Endothelial cell of umbilical vein (primary cell): ENCODE measurements at regions not wholly inside any gene's neighbourhood (a gene's known extent, or its start where the extent isn't known, plus 50 kb on each side); places are given as distances from the start of the nearest gene placed in this dataset.

ENCODE experiments used
- CTCF ChIP-seq, 2 donors: IDR thresholded peaks; 1 replicate in 1 of 2; 2 replicates in 1 of 2; pipeline ENCODE4 v1.5.1; 2011; ENCODE audit warnings: low read length in 2 of 2, mild to moderate bottlenecking in 2 of 2, moderate library complexity in 2 of 2, control low read depth in 1 of 2, inconsistent platforms in 1 of 2, low read depth in 1 of 2; ENCODE audit not compliant: insufficient read depth in 1 of 2; ENCODE audit errors: extremely low read depth in 1 of 2
- EZH2 ChIP-seq: IDR thresholded peaks from 2 replicates; pipeline ENCODE4 v1.6.1; 2012; ENCODE audit warnings: borderline replicate concordance, low read depth, mild to moderate bottlenecking, moderate library complexity, low read length, inconsistent platforms; ENCODE audit not compliant: severe bottlenecking
- FOS ChIP-seq: IDR thresholded peaks from 2 replicates; pipeline ENCODE4 v1.6.1; 2011; ENCODE audit warnings: mild to moderate bottlenecking, low read length, moderate library complexity, borderline replicate concordance; ENCODE audit not compliant: insufficient read depth
- POLR2A ChIP-seq: IDR thresholded peaks from 2 replicates; pipeline ENCODE4 v1.6.1; 2012; ENCODE audit warnings: low read depth, mild to moderate bottlenecking, control low read depth, low read length
- POLR2AphosphoS5 ChIP-seq: IDR thresholded peaks from 2 replicates; pipeline ENCODE4 v1.6.1; 2012; ENCODE audit warnings: low read depth, mild to moderate bottlenecking, control low read depth, low read length, moderate library complexity; ENCODE audit not compliant: insufficient read depth
- TF ChIP-seq, protein P1 (sequence below): IDR thresholded peaks from 2 replicates; pipeline ENCODE4 v1.6.1; 2011; ENCODE audit not compliant: insufficient read depth, insufficient read length

GRCh38 chr7:8975681-8976080 is 542.3 kb downstream of the NXPH1 start:
- no peak for TF ChIP-seq EZH2
- TF ChIP-seq POLR2AphosphoS5, result no peak
- TF ChIP-seq CTCF (IDR thresholded peaks at IDR 0.05; ENCODE audit: extremely low read depth in 1 of 2, insufficient read depth in 1 of 2, low read depth in 1 of 2, low read length in 2 of 2), result no peak
- no peak for TF ChIP-seq POLR2A
- no peak for TF ChIP-seq FOS
- TF ChIP-seq, protein P1, sequence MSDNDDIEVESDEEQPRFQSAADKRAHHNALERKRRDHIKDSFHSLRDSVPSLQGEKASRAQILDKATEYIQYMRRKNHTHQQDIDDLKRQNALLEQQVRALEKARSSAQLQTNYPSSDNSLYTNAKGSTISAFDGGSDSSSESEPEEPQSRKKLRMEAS, result no peak
